Hepatocyte (in vitro differentiated cells): ENCODE measurements at regions not wholly inside any gene's neighbourhood (a gene's known extent, or its start where the extent isn't known, plus 50 kb on each side); places are given as distances from the start of the nearest gene placed in this dataset.

Experiments used
- DNase-seq: peaks from one replicate; pipeline ENCODE4 v3.0.0-alpha.2; 2016; ENCODE audit warnings: low spot score
- H2AFZ ChIP-seq: fragments of 200-600 bp; sonication (generic); 2 replicates; pipeline ENCODE4 v1.6.0; 2016; ENCODE audit warnings: antibody characterized with exemption, mild to moderate bottlenecking
- H3K27ac ChIP-seq: fragments of 200-600 bp; sonication (generic); 2 replicates; pipeline ENCODE4 v1.5.1; 2016; ENCODE audit warnings: mild to moderate bottlenecking
- H3K27me3 ChIP-seq: fragments of 200-600 bp; sonication (generic); 2 replicates; pipeline ENCODE4 v1.6.1; 2016
- H3K36me3 ChIP-seq: fragments of 200-600 bp; sonication (generic); replicated peaks from 2 replicates; pipeline ENCODE4 v1.5.1; 2016; ENCODE audit warnings: low read depth; ENCODE audit not compliant: insufficient read depth
- H3K4me1 ChIP-seq: fragments of 200-600 bp; sonication (generic); 2 replicates; pipeline ENCODE4 v1.5.1; 2016; ENCODE audit warnings: mild to moderate bottlenecking, moderate library complexity; ENCODE audit not compliant: insufficient read depth
- H3K4me2 ChIP-seq: fragments of 200-600 bp; sonication (generic); 2 replicates; pipeline ENCODE4 v1.6.0; 2016
- H3K4me3 ChIP-seq: fragments of 200-600 bp; sonication (generic); 2 replicates; pipeline ENCODE4 v1.5.1; 2016; ENCODE audit warnings: mild to moderate bottlenecking
- H3K79me2 ChIP-seq: fragments of 200-600 bp; sonication (generic); 2 replicates; pipeline ENCODE4 v1.6.0; 2017; ENCODE audit warnings: mild to moderate bottlenecking
- H3K9me2 ChIP-seq: fragments of 200-600 bp; sonication (generic); replicated peaks from 2 replicates; pipeline ENCODE4 v1.6.0; 2017; ENCODE audit warnings: mild to moderate bottlenecking; ENCODE audit not compliant: insufficient read depth
- H3K9me3 ChIP-seq: fragments of 200-600 bp; sonication (generic); 2 replicates; pipeline ENCODE4 v1.5.1; 2016; ENCODE audit warnings: low read depth, mild to moderate bottlenecking
- H4K20me1 ChIP-seq: fragments of 200-600 bp; sonication (generic); 2 replicates; pipeline ENCODE4 v1.6.0; 2016; ENCODE audit warnings: mild to moderate bottlenecking; ENCODE audit not compliant: insufficient read depth, poor library complexity, severe bottlenecking
- EZH2 ChIP-seq: fragments of 200-600 bp; sonication (generic); IDR thresholded peaks from 2 replicates; pipeline ENCODE4 v1.6.1; 2016; ENCODE audit warnings: antibody characterized with exemption, mild to moderate bottlenecking, borderline replicate concordance
- EZH2phosphoT487 ChIP-seq: fragments of 200-600 bp; sonication (generic); IDR thresholded peaks from one replicate; pipeline ENCODE4 v1.6.1; 2018; ENCODE audit warnings: antibody characterized with exemption, mild to moderate bottlenecking, low read depth, moderate library complexity; ENCODE audit not compliant: unreplicated experiment, severe bottlenecking
- WGBS: methylation state at CpG from one replicate; pipeline ENCODE4 v1.1.6; 2016; ENCODE audit warnings: low lambda C conversion rate; ENCODE audit errors: missing lambda C conversion rate; 5-methylcytosine and 5-hydroxymethylcytosine counted together
- TF ChIP-seq, protein P1 (sequence below): fragments of 200-600 bp; sonication (generic); IDR thresholded peaks from 2 replicates; pipeline ENCODE4 v1.5.1; 2016; ENCODE audit warnings: antibody characterized with exemption, mild to moderate bottlenecking; ENCODE audit not compliant: poor library complexity

DNA sequence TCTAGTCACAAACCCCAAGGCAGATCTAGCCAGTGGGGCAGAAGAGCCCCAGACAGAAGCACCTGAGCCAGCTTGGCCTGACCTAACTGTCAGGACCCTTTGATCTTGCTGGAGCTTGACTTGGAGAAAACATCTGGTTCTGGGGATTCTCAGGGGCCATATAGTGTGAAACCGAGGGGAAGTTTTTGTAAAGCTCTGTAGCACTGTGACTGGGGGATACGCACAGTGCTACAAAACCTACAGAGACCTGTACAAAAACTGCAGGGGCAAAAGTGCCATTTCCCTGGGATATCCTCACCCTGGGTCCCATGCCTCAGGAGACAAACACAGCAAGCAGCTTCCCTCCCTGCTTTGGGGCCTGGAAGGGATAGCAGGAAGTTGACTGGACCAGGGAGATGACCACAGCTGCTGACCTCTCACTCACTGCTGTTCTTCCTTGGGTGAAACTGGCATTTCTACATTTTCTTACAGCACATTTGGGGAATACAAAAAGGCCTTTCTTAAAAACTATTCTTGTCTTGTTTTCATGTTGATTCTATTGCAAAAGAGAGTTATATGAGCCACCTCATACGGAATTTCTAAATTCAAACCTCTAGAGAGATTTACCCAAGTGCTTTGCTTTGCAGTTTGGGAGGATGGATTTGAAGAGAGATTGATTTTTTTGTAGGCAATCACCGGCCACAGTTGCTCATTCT is 140.0 kb downstream of the DAD1 start:
- Histone ChIP-seq H3K9me3 (no peaks in the 10 kb centered on the region), H3K9me2 (no peaks in the 10 kb centered on the region), H3K4me2 (no peak overlapping the region), H4K20me1 (no peaks in the 10 kb centered on the region), H3K36me3 (no peaks in the 10 kb centered on the region), H3K4me1 (no peaks in the 10 kb centered on the region), H3K4me3 (no peak overlapping the region), H3K79me2 (no peaks in the 10 kb centered on the region), H3K27ac (no peak overlapping the region), H3K27me3 (peaks cover 2% of the 10 kb centered on the region), H2AFZ (no peak overlapping the region)
- DNase-seq: no peak
- 88% methylated on average over 4 of the region's 4 CpGs for WGBS
- TF ChIP-seq EZH2phosphoT487: no peak
- TF ChIP-seq EZH2: no peak
- TF ChIP-seq, protein P1, sequence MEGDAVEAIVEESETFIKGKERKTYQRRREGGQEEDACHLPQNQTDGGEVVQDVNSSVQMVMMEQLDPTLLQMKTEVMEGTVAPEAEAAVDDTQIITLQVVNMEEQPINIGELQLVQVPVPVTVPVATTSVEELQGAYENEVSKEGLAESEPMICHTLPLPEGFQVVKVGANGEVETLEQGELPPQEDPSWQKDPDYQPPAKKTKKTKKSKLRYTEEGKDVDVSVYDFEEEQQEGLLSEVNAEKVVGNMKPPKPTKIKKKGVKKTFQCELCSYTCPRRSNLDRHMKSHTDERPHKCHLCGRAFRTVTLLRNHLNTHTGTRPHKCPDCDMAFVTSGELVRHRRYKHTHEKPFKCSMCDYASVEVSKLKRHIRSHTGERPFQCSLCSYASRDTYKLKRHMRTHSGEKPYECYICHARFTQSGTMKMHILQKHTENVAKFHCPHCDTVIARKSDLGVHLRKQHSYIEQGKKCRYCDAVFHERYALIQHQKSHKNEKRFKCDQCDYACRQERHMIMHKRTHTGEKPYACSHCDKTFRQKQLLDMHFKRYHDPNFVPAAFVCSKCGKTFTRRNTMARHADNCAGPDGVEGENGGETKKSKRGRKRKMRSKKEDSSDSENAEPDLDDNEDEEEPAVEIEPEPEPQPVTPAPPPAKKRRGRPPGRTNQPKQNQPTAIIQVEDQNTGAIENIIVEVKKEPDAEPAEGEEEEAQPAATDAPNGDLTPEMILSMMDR: no peak

DNA sequence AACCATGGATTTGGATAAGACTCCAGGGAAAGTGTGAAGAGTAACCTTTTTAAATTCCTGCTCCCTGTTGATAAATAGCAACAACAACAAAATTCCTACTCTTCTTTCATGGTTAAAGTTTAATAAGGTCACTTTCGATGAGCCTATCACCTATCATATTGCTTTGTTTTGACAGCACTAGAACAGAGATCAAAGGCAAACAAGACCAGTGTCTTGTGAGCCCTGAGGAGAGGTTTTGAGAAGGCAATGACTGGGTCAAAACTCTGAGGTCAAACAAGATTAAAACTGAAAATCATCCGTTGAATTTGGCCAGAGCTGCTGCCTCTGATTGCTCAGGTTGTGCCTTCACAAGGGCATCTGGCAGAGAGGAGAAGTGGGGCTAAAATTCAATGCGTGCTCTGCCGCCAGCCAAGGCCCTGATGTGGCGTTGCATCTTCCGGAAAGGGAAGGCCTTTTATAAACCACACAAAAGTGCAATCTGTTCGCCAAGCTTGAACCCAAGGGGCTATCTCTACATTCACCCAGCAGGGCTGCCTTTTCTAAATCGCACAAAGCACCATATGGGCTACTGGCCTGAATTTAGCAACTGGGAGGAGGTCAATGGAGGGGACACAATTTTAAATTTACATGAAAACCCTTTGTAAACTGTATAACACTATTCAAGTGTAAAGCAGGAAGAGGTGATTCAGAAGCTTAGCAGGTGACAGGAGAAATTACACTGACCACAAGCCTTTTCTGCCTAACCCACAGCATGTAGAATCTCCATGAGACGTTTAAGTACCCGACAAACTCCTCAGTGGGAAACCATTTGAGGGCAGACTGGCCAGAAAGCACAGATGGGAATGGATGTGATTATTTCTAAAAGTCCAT is 140.8 kb downstream of the DAD1 start:
- WGBS: 71% methylated on average over 10 of the region's 10 CpGs
- no peaks in the 10 kb centered on the region for H4K20me1 ChIP-seq
- TF ChIP-seq EZH2 (no peak), EZH2phosphoT487 (no peak)
- TF ChIP-seq, protein P1: no peak

DNA sequence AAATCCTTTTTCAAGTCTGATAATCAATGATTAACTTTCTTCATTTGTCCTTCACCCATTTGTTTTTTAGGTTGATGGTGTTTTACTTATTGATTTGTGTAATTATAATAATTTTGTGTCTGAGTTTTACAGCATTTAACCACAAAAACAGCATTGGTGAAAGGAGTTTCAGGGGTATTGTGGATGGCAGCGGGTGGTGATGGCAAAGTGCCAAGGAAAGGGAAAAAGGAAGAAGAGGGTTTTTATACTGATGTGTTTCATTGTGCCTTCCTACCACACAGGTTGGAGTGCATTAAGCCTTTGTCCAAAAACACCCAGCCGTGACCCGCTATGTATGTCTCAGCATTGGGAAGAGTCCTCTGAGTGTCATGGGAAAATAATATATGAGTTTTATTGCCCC is 150.3 kb downstream of the DAD1 start:
- no peaks in the 10 kb centered on the region for H3K9me2 ChIP-seq
- no peak overlapping the region for H3K4me2 ChIP-seq
- WGBS: 99% methylated on average over 3 of the region's 3 CpGs
- H2AFZ ChIP-seq: no peak overlapping the region
- H3K27ac ChIP-seq: no peak overlapping the region
- no peaks in the 10 kb centered on the region for H3K9me3 ChIP-seq
- H4K20me1 ChIP-seq: no peaks in the 10 kb centered on the region
- DNase-seq: no peak
- no peaks in the 10 kb centered on the region for H3K4me1 ChIP-seq
- H3K36me3 ChIP-seq: no peaks in the 10 kb centered on the region
- H3K27me3 ChIP-seq: peaks cover 4% of the 10 kb centered on the region
- H3K4me3 ChIP-seq: no peak overlapping the region
- TF ChIP-seq, protein P1: no peak
- TF ChIP-seq EZH2phosphoT487 (no peak), EZH2 (no peak)
- no peaks in the 10 kb centered on the region for H3K79me2 ChIP-seq

More for the DNA sequence above, 140.8 kb downstream of the DAD1 start:
- no peak overlapping the region for H2AFZ ChIP-seq
- H3K79me2 ChIP-seq: no peaks in the 10 kb centered on the region
- no peaks in the 10 kb centered on the region for H3K9me3 ChIP-seq
- no peak overlapping the region for H3K4me3 ChIP-seq
- no peak for DNase-seq
- H3K36me3 ChIP-seq: no peaks in the 10 kb centered on the region
- H3K4me1 ChIP-seq: no peaks in the 10 kb centered on the region
- no peaks in the 10 kb centered on the region for H3K27me3 ChIP-seq
- no peak overlapping the region for H3K27ac ChIP-seq
- H3K4me2 ChIP-seq: no peak overlapping the region
- no peaks in the 10 kb centered on the region for H3K9me2 ChIP-seq
